ENCODE measurements at regions not wholly inside any gene's neighbourhood (a gene's known extent, or its start where the extent isn't known, plus 50 kb on each side); places are given as distances from the start of the nearest gene placed in this dataset.
A peak's percentile ranks its signal among the peaks of the same experiment; 100 is the strongest.

DNA sequence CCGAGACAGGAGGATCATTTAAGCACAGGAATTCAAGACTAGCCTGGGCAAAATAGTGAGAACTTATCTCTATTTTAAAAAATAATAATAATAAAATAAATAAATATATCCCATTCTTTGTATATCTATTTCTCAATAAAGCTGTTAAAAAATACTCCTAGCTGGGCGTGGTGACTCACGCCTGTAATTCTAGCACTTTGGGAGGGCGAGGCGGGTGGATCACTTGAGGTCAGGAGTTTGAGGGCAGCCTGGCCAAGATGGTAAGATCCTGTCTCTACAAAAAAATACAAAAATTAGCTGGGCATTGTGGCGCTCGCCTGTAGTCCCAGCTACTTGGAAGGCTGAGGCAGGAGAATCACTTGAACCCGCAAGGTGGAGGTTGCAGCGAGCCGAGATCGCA is 75.7 kb upstream of the TBX3 start:
- H3K4me3 Mint-ChIP-seq: no peak overlapping the region
- Histone ChIP-seq H4K20me1 (ENCODE audit: insufficient read depth, low read length) (no peaks in the 10 kb centered on the region), H3K4me1 (ENCODE audit: control insufficient read depth in 1 of 2, insufficient read depth in 2 of 2, low read length in 2 of 2) (peaks cover 0 to 29% of the 10 kb centered on the region in 2 donors), H3K27ac (ENCODE audit: low read depth in 1 of 2, low read length in 2 of 2) (no peak overlapping the region), H3K79me2 (ENCODE audit: insufficient read depth, low read length) (no peaks in the 10 kb centered on the region), H3K36me3 (replicated peaks in 1 of 2; ENCODE audit: control insufficient read depth in 1 of 2, insufficient read depth in 2 of 2, low read length in 2 of 2) (no peaks in the 10 kb centered on the region), H3K9me3 (replicated peaks in 1 of 2; ENCODE audit: control insufficient read depth in 1 of 2, insufficient read depth in 1 of 2, low read length in 2 of 2) (no peaks in the 10 kb centered on the region), H3K9ac (ENCODE audit: insufficient read depth, low read length, poor library complexity, severe bottlenecking) (no peak overlapping the region), H3K4me2 (replicated peaks; ENCODE audit: extremely low read depth, low read length, poor library complexity, severe bottlenecking) (no peak overlapping the region), H3K4me3 (replicated peaks in 1 of 3; ENCODE audit: low read depth in 2 of 3, low read length in 3 of 3) (no peak overlapping the region), H3K27me3 (ENCODE audit: control insufficient read depth in 2 of 2, insufficient read depth in 2 of 2, low read length in 2 of 2) (no peaks in the 10 kb centered on the region), H2AFZ (ENCODE audit: insufficient read depth, low read depth, low read length, poor library complexity, severe bottlenecking) (no peak overlapping the region)
- 100% methylated on average over 2 of the region's 11 CpGs for WGBS (ENCODE audit: insufficient coverage)
- peaks cover 0 to 5% (median 0%) of the 10 kb centered on the region in 7 donors for H3K9me3 Mint-ChIP-seq
- H3K4me1 Mint-ChIP-seq: peaks cover 9% of the 10 kb centered on the region
- H3K27me3 Mint-ChIP-seq (ENCODE audit: low read depth in 3 of 3): peaks cover 4 to 8% (median 4%) of the 10 kb centered on the region in 3 donors
- peak in 1 of 3 donors; percentile 25 for DNase-seq
- TF ChIP-seq, protein P1, sequence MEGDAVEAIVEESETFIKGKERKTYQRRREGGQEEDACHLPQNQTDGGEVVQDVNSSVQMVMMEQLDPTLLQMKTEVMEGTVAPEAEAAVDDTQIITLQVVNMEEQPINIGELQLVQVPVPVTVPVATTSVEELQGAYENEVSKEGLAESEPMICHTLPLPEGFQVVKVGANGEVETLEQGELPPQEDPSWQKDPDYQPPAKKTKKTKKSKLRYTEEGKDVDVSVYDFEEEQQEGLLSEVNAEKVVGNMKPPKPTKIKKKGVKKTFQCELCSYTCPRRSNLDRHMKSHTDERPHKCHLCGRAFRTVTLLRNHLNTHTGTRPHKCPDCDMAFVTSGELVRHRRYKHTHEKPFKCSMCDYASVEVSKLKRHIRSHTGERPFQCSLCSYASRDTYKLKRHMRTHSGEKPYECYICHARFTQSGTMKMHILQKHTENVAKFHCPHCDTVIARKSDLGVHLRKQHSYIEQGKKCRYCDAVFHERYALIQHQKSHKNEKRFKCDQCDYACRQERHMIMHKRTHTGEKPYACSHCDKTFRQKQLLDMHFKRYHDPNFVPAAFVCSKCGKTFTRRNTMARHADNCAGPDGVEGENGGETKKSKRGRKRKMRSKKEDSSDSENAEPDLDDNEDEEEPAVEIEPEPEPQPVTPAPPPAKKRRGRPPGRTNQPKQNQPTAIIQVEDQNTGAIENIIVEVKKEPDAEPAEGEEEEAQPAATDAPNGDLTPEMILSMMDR (IDR thresholded peaks at IDR 0.05): no peak
- peak overlapping the region in 1 of 7 donors; percentile 25 for H3K27ac Mint-ChIP-seq
- intact Hi-C loops (cut with micrococcal nuclease): no loop called here
- H3K36me3 Mint-ChIP-seq: no peaks in the 10 kb centered on the region

DNA sequence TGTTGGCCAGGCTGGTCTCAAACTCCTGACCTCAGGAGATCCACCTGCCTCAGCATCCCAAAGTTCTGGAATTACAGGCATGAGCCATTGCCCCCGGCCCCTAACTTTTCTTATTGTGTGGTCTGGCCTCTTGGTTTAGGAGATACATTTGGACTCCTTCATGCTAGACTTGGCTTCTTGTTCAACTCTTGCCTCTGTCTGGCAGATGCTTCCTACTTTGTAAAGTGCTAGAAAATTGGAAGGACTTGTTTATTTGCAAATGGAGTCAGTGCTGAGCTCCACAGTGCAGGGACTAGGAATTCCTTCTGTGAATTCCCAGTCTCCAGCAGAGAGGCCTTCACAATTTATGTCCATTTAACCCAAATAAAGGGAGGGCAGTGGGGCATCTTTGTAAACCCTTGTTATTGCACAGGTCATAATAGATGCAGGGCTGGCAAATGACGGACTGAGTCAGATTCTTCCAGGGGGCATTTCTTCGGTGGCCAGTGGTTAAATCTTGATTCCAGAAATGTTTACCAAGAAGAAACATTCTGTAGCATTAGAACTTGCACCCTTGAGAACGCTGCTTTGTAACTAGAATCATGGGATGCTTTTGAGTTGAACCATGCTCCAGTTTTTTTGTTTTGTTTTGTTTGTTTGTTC is 73.8 kb upstream of the TBX3 start:
- no peak overlapping the region for H3K27ac Mint-ChIP-seq

More for the DNA sequence above, 73.8 kb upstream of the TBX3 start:
- no peak overlapping the region for H2AFZ ChIP-seq (ENCODE audit: insufficient read depth, low read depth, low read length, poor library complexity, severe bottlenecking)
- Mint-ChIP-seq H3K4me3 (no peak overlapping the region), H3K4me1 (peaks cover 7% of the 10 kb centered on the region), H3K36me3 (no peaks in the 10 kb centered on the region), H3K9me3 (peaks cover 0 to 2% (median 0%) of the 10 kb centered on the region in 7 donors), H3K27me3 (ENCODE audit: low read depth in 3 of 3) (peaks cover 4 to 8% (median 4%) of the 10 kb centered on the region in 3 donors)
- H3K79me2 ChIP-seq (ENCODE audit: insufficient read depth, low read length): no peaks in the 10 kb centered on the region
- H3K9ac ChIP-seq (ENCODE audit: insufficient read depth, low read length, poor library complexity, severe bottlenecking): no peak overlapping the region
- peaks cover 0 to 13% of the 10 kb centered on the region in 2 donors for H3K4me1 ChIP-seq (ENCODE audit: control insufficient read depth in 1 of 2, insufficient read depth in 2 of 2, low read length in 2 of 2)
- no peaks in the 10 kb centered on the region for H3K36me3 ChIP-seq (replicated peaks in 1 of 2; ENCODE audit: control insufficient read depth in 1 of 2, insufficient read depth in 2 of 2, low read length in 2 of 2)
- no peak for DNase-seq
- no peaks in the 10 kb centered on the region for H3K9me3 ChIP-seq (replicated peaks in 1 of 2; ENCODE audit: control insufficient read depth in 1 of 2, insufficient read depth in 1 of 2, low read length in 2 of 2)
- WGBS (ENCODE audit: insufficient coverage): 91% methylated on average over 2 of the region's 4 CpGs
- H3K4me2 ChIP-seq (replicated peaks; ENCODE audit: extremely low read depth, low read length, poor library complexity, severe bottlenecking): no peak overlapping the region
- intact Hi-C loops (cut with micrococcal nuclease): no loop called here
- no peak overlapping the region for H3K4me3 ChIP-seq (replicated peaks in 1 of 3; ENCODE audit: low read depth in 2 of 3, low read length in 3 of 3)
- no peaks in the 10 kb centered on the region for H4K20me1 ChIP-seq (ENCODE audit: insufficient read depth, low read length)
- TF ChIP-seq, protein P1 (IDR thresholded peaks at IDR 0.05): no peak
- no peak overlapping the region for H3K27ac ChIP-seq (ENCODE audit: low read depth in 1 of 2, low read length in 2 of 2)
- no peaks in the 10 kb centered on the region for H3K27me3 ChIP-seq (ENCODE audit: control insufficient read depth in 2 of 2, insufficient read depth in 2 of 2, low read length in 2 of 2)
